ENCODE measurements at regions not wholly inside any gene's neighbourhood (a gene's known extent, or its start where the extent isn't known, plus 50 kb on each side); places are given as distances from the start of the nearest gene placed in this dataset.

- ATAC-seq (no peak), DNase-seq (no peak)
- Mint-ChIP-seq H3K4me3 (no peak overlapping the region), H3K27ac (no peak overlapping the region), H3K36me3 (no peaks in the 10 kb centered on the region), H3K4me1 (no peaks in the 10 kb centered on the region), H3K9me3 (peaks cover 0 to 5% (median 0%) of the 10 kb centered on the region in 11 donors), H3K27me3 (no peaks in the 10 kb centered on the region)
- no peaks in the 10 kb centered on the region for H3K9me3 ChIP-seq (ENCODE audit: control insufficient read depth in 2 of 3, low read length in 3 of 3)
- intact Hi-C loops (cut with micrococcal nuclease), result no loop called here
- H3K4me1 ChIP-seq (ENCODE audit: control insufficient read depth in 2 of 2, insufficient read depth in 2 of 2, low read length in 2 of 2), result no peaks in the 10 kb centered on the region
- no peak overlapping the region for H3K27ac ChIP-seq (ENCODE audit: low read depth, low read length)
- H3K36me3 ChIP-seq (ENCODE audit: control insufficient read depth in 2 of 3, insufficient read depth in 3 of 3, low read length in 3 of 3), result no peaks in the 10 kb centered on the region
- POLR2A ChIA-PET, result no interaction called here
- no peaks in the 10 kb centered on the region for H3K27me3 ChIP-seq (ENCODE audit: control insufficient read depth in 2 of 2, insufficient read depth in 2 of 2, low read length in 2 of 2)
- CTCF ChIA-PET, result no interaction called here
- H3K4me3 ChIP-seq (ENCODE audit: low read length), result no peak overlapping the region
Measured at GRCh38 chr9:28805197-28805596, 1231.9 kb upstream of the C9orf72 start.

GRCh38 chr9:28808042-28808441, 1234.8 kb upstream of the C9orf72 start:
- POLR2A ChIA-PET, result no interaction called here
- no peak overlapping the region for H3K27ac Mint-ChIP-seq
- no peaks in the 10 kb centered on the region for H3K27me3 ChIP-seq (ENCODE audit: control insufficient read depth in 2 of 2, insufficient read depth in 2 of 2, low read length in 2 of 2)
- H3K27ac ChIP-seq (ENCODE audit: low read depth, low read length), result no peak overlapping the region
- DNase-seq (no peak), ATAC-seq (no peak)
- peaks cover 0 to 6% (median 0%) of the 10 kb centered on the region in 11 donors for H3K9me3 Mint-ChIP-seq
- CTCF ChIA-PET, result no interaction called here
- H3K27me3 Mint-ChIP-seq, result no peaks in the 10 kb centered on the region
- intact Hi-C loops (cut with micrococcal nuclease), result no loop called here
- H3K4me3 ChIP-seq (ENCODE audit: low read length), result no peak overlapping the region
- H3K9me3 ChIP-seq (ENCODE audit: control insufficient read depth in 2 of 3, low read length in 3 of 3), result no peaks in the 10 kb centered on the region
- H3K36me3 ChIP-seq (ENCODE audit: control insufficient read depth in 2 of 3, insufficient read depth in 3 of 3, low read length in 3 of 3), result no peaks in the 10 kb centered on the region
- H3K4me1 ChIP-seq (ENCODE audit: control insufficient read depth in 2 of 2, insufficient read depth in 2 of 2, low read length in 2 of 2), result no peaks in the 10 kb centered on the region
- H3K4me1 Mint-ChIP-seq, result no peaks in the 10 kb centered on the region
- H3K4me3 Mint-ChIP-seq, result no peak overlapping the region
- no peaks in the 10 kb centered on the region for H3K36me3 Mint-ChIP-seq

DNA sequence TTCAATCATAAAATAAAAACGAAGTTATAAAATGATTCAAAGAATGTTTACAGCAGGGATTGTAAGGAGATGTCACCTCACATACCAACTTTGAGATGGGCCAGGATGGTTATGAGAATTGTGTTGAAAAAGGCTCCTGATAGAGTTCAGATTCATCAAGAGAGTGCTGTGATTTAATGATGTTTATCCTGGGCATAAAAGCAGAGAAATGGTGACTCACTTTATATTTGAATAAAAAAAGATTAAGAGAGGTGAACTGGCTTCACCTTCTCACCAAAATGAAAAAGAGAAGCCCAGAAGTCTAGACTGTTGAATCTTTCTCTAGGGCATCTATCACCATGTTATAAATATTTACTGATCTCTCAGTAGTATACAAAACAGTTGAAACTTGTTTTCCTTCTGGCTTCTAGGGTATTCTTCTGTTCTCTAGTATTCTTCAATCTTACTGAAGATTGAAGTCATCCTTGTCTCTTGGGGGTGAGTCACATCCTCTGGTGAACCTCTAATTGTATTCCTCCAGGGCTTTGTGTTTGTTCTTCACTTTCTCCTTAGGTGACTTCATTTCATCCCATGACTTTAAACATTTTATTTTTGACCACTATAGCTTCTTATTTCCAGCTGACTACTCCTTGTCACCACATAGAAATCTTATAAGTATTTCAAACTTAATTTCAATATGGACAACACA, 1237.3 kb upstream of the C9orf72 start:
- no peak overlapping the region for H3K27ac Mint-ChIP-seq
- Histone ChIP-seq H3K27me3 (ENCODE audit: control insufficient read depth in 2 of 2, insufficient read depth in 2 of 2, low read length in 2 of 2) (no peaks in the 10 kb centered on the region), H3K9me3 (ENCODE audit: control insufficient read depth in 2 of 3, low read length in 3 of 3) (no peaks in the 10 kb centered on the region), H3K36me3 (ENCODE audit: control insufficient read depth in 2 of 3, insufficient read depth in 3 of 3, low read length in 3 of 3) (no peaks in the 10 kb centered on the region), H3K4me1 (ENCODE audit: control insufficient read depth in 2 of 2, insufficient read depth in 2 of 2, low read length in 2 of 2) (no peaks in the 10 kb centered on the region), H3K27ac (ENCODE audit: low read depth, low read length) (no peak overlapping the region), H3K4me3 (ENCODE audit: low read length) (no peak overlapping the region)
- no peaks in the 10 kb centered on the region for H3K36me3 Mint-ChIP-seq
- DNase-seq (no peak), ATAC-seq (no peak)
- no peaks in the 10 kb centered on the region for H3K27me3 Mint-ChIP-seq
- H3K9me3 Mint-ChIP-seq, result peaks cover 0 to 6% (median 2%) of the 10 kb centered on the region in 11 donors
- ChIA-PET POLR2A (no interaction called here), CTCF (no interaction called here)
- no peaks in the 10 kb centered on the region for H3K4me1 Mint-ChIP-seq
- intact Hi-C loops (cut with micrococcal nuclease), result no loop called here
- no peak overlapping the region for H3K4me3 Mint-ChIP-seq

GRCh38 chr9:28820741-28821140, 1247.5 kb upstream of the C9orf72 start:
- DNase-seq (no peak), ATAC-seq (no peak)
- Mint-ChIP-seq H3K4me1 (peaks cover 0 to 2% (median 0%) of the 10 kb centered on the region in 7 donors), H3K27ac (no peak overlapping the region), H3K27me3 (no peaks in the 10 kb centered on the region), H3K4me3 (no peak overlapping the region), H3K9me3 (peaks cover 0 to 9% (median 0%) of the 10 kb centered on the region in 11 donors), H3K36me3 (no peaks in the 10 kb centered on the region)
- no peak overlapping the region for H3K4me3 ChIP-seq (ENCODE audit: low read length)
- intact Hi-C loops (cut with micrococcal nuclease), result no loop called here
- no peaks in the 10 kb centered on the region for H3K27me3 ChIP-seq (ENCODE audit: control insufficient read depth in 2 of 2, insufficient read depth in 2 of 2, low read length in 2 of 2)
- no peaks in the 10 kb centered on the region for H3K4me1 ChIP-seq (ENCODE audit: control insufficient read depth in 2 of 2, insufficient read depth in 2 of 2, low read length in 2 of 2)
- no peaks in the 10 kb centered on the region for H3K36me3 ChIP-seq (ENCODE audit: control insufficient read depth in 2 of 3, insufficient read depth in 3 of 3, low read length in 3 of 3)
- H3K9me3 ChIP-seq (ENCODE audit: control insufficient read depth in 2 of 3, low read length in 3 of 3), result no peaks in the 10 kb centered on the region
- POLR2A ChIA-PET, result no interaction called here
- CTCF ChIA-PET, result interaction anchor here (0.6 kb wide), 1 partner anchor 47 kb away, joined by 5 read pairs; no protein-coding TSS in a partner anchor
- H3K27ac ChIP-seq (ENCODE audit: low read depth, low read length), result no peak overlapping the region

DNA sequence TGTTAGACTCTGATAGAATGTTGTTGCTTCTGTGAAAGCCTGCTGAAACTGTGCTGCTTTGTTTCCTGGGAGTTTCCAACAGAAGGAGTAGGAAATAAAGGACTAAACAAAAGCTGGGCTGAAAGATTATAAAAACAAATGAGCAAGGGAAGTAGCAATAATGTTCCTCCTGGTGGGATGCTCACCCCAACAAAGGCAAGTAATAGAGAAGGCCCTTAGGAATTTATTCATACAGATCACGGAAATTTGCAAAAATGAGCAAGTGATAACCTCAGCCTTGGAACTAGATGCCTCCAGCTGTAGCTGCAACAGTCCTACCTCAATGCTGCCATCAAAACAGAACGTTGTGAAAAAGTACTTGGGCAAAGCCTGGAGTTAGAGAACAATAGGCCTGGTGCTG, 1248.0 kb upstream of the C9orf72 start:
- H3K4me3 Mint-ChIP-seq, result no peak overlapping the region
- CTCF ChIA-PET, result no interaction called here

DNA sequence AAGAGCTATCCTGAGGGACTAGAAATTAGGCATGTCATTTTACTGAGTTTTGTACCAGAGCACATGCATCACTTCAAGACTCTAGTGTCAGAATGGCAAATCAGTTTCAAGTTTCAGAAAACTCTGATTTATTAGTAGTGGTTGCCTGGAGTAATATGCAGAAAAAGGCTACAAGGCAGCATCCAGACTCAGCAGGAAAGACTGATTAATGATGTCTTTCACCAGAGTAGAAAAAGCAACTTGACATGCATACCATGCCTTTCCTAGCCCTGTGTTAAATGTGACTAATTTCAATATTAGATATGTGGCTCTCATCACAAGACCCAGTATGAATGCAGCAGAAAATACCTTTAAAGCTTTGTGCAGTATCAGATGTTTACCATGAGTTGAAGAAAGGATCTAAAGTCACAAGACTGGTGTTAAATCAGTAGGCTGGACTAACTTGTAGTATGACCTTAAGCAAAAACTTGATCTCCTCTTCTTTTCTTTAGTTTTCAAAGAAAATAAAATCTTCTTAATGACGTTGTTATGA, 1251.2 kb upstream of the C9orf72 start:
- intact Hi-C loops (cut with micrococcal nuclease), result no loop called here
- no peak for DNase-seq
- Mint-ChIP-seq H3K27ac (no peak overlapping the region), H3K27me3 (no peaks in the 10 kb centered on the region), H3K36me3 (no peaks in the 10 kb centered on the region), H3K4me1 (peaks cover 0 to 2% (median 0%) of the 10 kb centered on the region in 7 donors), H3K4me3 (no peak overlapping the region), H3K9me3 (peaks cover 0 to 5% (median 0%) of the 10 kb centered on the region in 11 donors)
- CTCF ChIA-PET, result no interaction called here
- Histone ChIP-seq H3K9me3 (ENCODE audit: control insufficient read depth in 2 of 3, low read length in 3 of 3) (no peaks in the 10 kb centered on the region), H3K27ac (ENCODE audit: low read depth, low read length) (no peak overlapping the region), H3K27me3 (ENCODE audit: control insufficient read depth in 2 of 2, insufficient read depth in 2 of 2, low read length in 2 of 2) (no peaks in the 10 kb centered on the region), H3K4me3 (ENCODE audit: low read length) (no peak overlapping the region), H3K4me1 (ENCODE audit: control insufficient read depth in 2 of 2, insufficient read depth in 2 of 2, low read length in 2 of 2) (no peaks in the 10 kb centered on the region), H3K36me3 (ENCODE audit: control insufficient read depth in 2 of 3, insufficient read depth in 3 of 3, low read length in 3 of 3) (no peaks in the 10 kb centered on the region)
- ATAC-seq, result no peak
- POLR2A ChIA-PET, result no interaction called here

More for the DNA sequence above, 1248.0 kb upstream of the C9orf72 start:
- peaks cover 0 to 2% (median 0%) of the 10 kb centered on the region in 7 donors for H3K4me1 Mint-ChIP-seq
- no peaks in the 10 kb centered on the region for H3K36me3 ChIP-seq (ENCODE audit: control insufficient read depth in 2 of 3, insufficient read depth in 3 of 3, low read length in 3 of 3)
- intact Hi-C loops (cut with micrococcal nuclease), result no loop called here
- POLR2A ChIA-PET, result no interaction called here
- H3K27ac Mint-ChIP-seq, result no peak overlapping the region
- H3K4me3 ChIP-seq (ENCODE audit: low read length), result no peak overlapping the region
- H3K36me3 Mint-ChIP-seq, result no peaks in the 10 kb centered on the region
- no peaks in the 10 kb centered on the region for H3K27me3 ChIP-seq (ENCODE audit: control insufficient read depth in 2 of 2, insufficient read depth in 2 of 2, low read length in 2 of 2)
- H3K9me3 Mint-ChIP-seq, result peaks cover 0 to 9% (median 2%) of the 10 kb centered on the region in 11 donors
- DNase-seq (no peak), ATAC-seq (no peak)
- no peaks in the 10 kb centered on the region for H3K27me3 Mint-ChIP-seq
- H3K4me1 ChIP-seq (ENCODE audit: control insufficient read depth in 2 of 2, insufficient read depth in 2 of 2, low read length in 2 of 2), result no peaks in the 10 kb centered on the region
- H3K9me3 ChIP-seq (ENCODE audit: control insufficient read depth in 2 of 3, low read length in 3 of 3), result no peaks in the 10 kb centered on the region
- H3K27ac ChIP-seq (ENCODE audit: low read depth, low read length), result no peak overlapping the region

GRCh38 chr9:28832168-28832770, 1259.0 kb upstream of the C9orf72 start:
- ChIA-PET POLR2A (no interaction called here), CTCF (no interaction called here)
- H3K4me3 ChIP-seq (ENCODE audit: low read length), result no peak overlapping the region
- no peak overlapping the region for H3K27ac Mint-ChIP-seq
- no peaks in the 10 kb centered on the region for H3K27me3 Mint-ChIP-seq
- DNase-seq (no peak), ATAC-seq (no peak)
- H3K27me3 ChIP-seq (ENCODE audit: control insufficient read depth in 2 of 2, insufficient read depth in 2 of 2, low read length in 2 of 2), result no peaks in the 10 kb centered on the region
- H3K36me3 Mint-ChIP-seq, result no peaks in the 10 kb centered on the region
- no peak overlapping the region for H3K4me3 Mint-ChIP-seq
- peaks cover 0 to 11% (median 0%) of the 10 kb centered on the region in 11 donors for H3K9me3 Mint-ChIP-seq
- H3K9me3 ChIP-seq (ENCODE audit: control insufficient read depth in 2 of 3, low read length in 3 of 3), result no peaks in the 10 kb centered on the region
- no peaks in the 10 kb centered on the region for H3K36me3 ChIP-seq (ENCODE audit: control insufficient read depth in 2 of 3, insufficient read depth in 3 of 3, low read length in 3 of 3)
- intact Hi-C loops (cut with micrococcal nuclease), result no loop called here
- H3K4me1 Mint-ChIP-seq, result no peaks in the 10 kb centered on the region
- H3K27ac ChIP-seq (ENCODE audit: low read depth, low read length), result no peak overlapping the region
- H3K4me1 ChIP-seq (ENCODE audit: control insufficient read depth in 2 of 2, insufficient read depth in 2 of 2, low read length in 2 of 2), result no peaks in the 10 kb centered on the region
